ENCODE measurements at regions not wholly inside any gene's neighbourhood (a gene's known extent, or its start where the extent isn't known, plus 50 kb on each side); places are given as distances from the start of the nearest gene placed in this dataset.

DNA sequence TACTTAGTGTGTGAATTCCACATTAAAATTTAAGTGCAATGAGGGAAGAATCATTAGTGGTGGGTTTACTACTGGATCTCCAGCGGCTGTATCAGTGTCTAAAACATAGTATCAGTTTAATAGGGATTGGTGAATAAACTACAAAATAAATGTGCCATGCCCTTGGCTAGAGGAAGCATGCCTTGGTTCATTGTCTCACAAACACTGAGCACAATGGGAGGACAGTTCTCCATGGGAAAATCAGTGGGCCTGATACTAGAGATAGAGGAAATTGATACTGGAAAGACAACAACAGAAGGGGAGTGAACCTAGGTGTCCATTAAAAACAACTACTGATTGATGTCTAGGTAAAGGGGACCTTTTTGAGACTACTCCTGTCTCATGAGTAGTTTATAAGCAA, 971.6 kb downstream of the SUCLG1 start:
- TF ChIP-seq CTCF (IDR thresholded peaks at IDR 0.05; ENCODE audit: low read depth, low read length), result no peak
- H3K4me3 ChIP-seq (ENCODE audit: low read depth, low read length), result no peak overlapping the region

DNA sequence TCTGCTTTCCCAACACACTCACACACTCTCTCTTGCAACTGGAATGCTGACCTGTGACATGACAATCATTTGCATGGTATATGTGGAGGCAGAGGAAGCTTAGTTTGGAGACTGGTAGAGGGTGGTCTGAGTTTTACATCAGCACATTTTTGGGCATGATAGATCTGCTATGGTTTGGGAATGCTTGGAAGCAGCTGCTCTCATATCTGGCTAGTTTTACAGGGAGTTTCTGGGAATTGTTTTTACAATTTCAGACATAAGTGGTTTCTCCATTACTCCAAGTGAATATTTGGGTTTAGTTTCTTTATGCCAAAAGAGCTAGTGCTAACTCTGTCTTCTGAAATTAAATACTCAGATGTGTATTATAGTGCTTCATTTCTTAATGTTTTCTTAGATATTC, 977.6 kb downstream of the SUCLG1 start:
- TF ChIP-seq CTCF (IDR thresholded peaks at IDR 0.05; ENCODE audit: low read depth, low read length), result no peak
- H3K4me3 ChIP-seq (ENCODE audit: low read depth, low read length), result no peak overlapping the region

- TF ChIP-seq CTCF (IDR thresholded peaks at IDR 0.05; ENCODE audit: low read depth, low read length), result no peak
- no peak overlapping the region for H3K4me3 ChIP-seq (ENCODE audit: low read depth, low read length)
These were observed 981.0 kb downstream of the SUCLG1 start for GRCh38 chr2:83478037-83478436.

DNA sequence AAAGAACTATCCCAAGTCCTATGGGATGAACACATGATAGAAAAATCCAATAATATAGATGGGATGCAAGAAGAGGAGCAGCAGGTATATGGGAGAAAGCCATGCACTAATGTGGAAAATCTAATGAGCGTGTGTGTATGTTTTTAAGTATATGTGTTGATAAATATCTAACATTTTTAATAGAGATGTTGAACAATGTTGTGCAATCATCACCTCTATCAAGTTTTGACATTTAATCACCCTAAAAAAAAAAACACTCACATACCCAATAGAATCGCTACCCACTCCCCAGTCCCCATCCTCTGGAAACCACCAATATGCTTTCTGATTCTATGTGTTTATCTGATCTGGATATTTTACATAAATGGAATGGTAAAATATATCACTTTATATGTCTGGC, 983.7 kb downstream of the SUCLG1 start:
- no peak for TF ChIP-seq CTCF (IDR thresholded peaks at IDR 0.05; ENCODE audit: low read depth, low read length)
- H3K4me3 ChIP-seq (ENCODE audit: low read depth, low read length), result no peak overlapping the region

- TF ChIP-seq CTCF (IDR thresholded peaks at IDR 0.05; ENCODE audit: low read depth, low read length), result no peak
- H3K4me3 ChIP-seq (ENCODE audit: low read depth, low read length), result no peak overlapping the region
These were observed 987.4 kb downstream of the SUCLG1 start for GRCh38 chr2:83471655-83472054.

DNA sequence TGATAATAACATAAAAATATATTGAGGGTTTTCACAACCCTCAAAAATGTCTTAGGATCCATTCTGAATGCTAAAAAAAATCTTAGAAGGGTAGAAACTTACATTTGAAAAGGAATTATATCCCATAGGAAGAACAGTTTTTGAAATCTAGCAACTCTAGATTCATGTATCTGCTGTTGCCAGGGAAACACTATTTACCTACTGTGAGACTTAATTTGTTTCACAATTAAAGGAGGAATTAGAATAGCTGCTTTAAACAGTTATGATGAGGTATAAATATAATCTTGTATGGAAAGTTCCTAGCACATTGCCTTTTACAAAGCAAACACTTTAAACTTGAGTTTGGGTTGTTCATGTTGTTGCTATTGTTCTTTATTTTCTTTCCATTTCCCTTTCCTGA, 988.2 kb downstream of the SUCLG1 start:
- TF ChIP-seq CTCF (IDR thresholded peaks at IDR 0.05; ENCODE audit: low read depth, low read length), result no peak

DNA sequence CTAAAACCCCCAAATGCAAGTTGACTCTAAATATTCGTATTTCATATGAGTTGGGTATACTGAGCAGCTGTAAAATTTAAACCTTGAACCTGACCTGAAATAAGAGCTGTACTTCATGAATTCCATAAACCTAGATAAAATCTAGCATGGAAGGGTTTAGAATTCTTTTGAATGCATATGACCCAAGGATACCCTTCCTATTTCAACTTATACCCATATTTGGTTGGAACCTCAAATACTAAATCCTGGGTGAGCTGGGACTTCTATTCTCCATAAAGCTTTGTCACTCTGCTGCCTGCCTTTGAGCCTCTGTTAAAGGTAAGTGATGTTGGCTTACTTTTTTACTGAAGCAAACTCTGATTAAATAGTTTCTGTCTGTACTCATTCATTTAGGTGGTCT, 994.6 kb downstream of the SUCLG1 start:
- H3K4me3 ChIP-seq (ENCODE audit: low read depth, low read length), result no peak overlapping the region
- TF ChIP-seq CTCF (IDR thresholded peaks at IDR 0.05; ENCODE audit: low read depth, low read length), result no peak

More for the DNA sequence above, 988.2 kb downstream of the SUCLG1 start:
- H3K4me3 ChIP-seq (ENCODE audit: low read depth, low read length), result no peak overlapping the region
